GM21367 (cell line): ENCODE measurements at regions not wholly inside any gene's neighbourhood (a gene's known extent, or its start where the extent isn't known, plus 50 kb on each side); places are given as distances from the start of the nearest gene placed in this dataset.
"Not testable (repeated sequence)": the region's sequence is repeated elsewhere in the genome, so short reads cannot be mapped to it uniquely, and the experiment has no call there.

Source experiments
- ATAC-seq: cut with Tn5 transposase; IDR thresholded peaks from one replicate; pipeline ENCODE4 v1.9.1; 2021; ENCODE audit not compliant: unreplicated experiment

- no peak for ATAC-seq
Observed at GRCh38 chr5:87756951-87757350, 344.2 kb upstream of the CCNH start.

DNA sequence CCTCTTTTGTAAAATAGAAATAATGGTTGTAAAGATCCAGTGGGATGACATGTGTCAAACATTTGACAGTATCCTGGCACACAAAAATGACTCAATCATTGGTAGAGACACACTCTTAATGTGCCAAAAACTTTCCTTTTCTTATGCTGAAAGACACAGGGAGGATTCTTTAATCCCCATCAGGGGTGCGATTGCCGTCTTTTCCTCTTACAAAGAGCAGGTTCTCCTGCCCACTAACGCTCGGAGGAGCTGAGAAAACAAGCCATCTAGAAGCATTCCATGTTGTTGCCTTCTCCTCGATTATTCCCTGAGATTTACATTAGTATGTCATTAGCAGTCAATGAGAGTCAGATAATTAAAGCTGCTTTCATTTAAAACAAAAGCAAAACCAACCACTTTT is 342.6 kb upstream of the CCNH start:
- ATAC-seq = no peak

- no peak for ATAC-seq
Observed at GRCh38 chr5:87754009-87754757, 341.5 kb upstream of the CCNH start.

DNA sequence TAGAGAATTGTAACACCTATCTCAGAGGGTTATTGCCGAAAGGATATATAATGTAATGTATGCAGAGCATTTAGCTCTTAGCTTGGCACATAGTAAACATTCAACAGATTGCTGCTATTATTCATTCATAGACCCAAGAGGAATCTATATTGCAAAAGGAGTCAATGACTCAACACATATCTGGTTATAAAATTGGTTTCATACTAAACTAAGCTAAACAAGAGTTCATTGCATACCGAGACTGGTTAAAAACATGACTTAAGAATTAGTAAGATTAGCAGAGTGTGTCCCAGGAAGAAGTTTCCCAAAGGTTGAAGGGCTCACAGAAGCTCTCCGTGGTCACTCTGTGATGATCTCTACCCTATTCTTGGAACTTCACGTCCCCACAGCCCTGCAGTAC is 339.6 kb upstream of the CCNH start:
- ATAC-seq = no peak

- ATAC-seq = no peak
Observed at GRCh38 chr5:87751824-87752223, 339.1 kb upstream of the CCNH start.

DNA sequence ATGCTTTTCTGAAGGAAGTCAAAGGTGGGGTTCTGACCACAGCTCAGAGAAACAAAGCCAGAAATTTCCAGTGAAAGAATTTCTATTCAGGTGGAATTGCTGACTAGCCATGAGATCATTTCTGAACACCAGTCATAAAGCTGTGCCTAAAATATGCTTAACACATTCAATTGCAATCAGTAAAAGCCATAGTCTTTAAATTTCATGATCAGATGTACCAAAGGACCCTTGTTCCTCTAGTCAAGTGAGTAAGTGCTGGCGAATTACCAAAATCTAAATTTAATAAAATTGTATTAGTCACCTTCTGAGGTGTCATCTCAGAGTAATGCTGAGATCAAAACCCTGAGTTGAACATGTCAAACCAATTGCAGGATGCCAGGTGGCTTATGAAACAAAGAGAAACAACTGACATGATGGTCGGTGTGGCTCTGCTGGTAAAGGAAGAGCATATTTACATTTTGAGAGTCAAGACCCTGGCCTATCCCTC is 334.2 kb upstream of the CCNH start:
- ATAC-seq = no peak

- no peak for ATAC-seq
Observed at GRCh38 chr5:87746341-87746740, 333.6 kb upstream of the CCNH start.

DNA sequence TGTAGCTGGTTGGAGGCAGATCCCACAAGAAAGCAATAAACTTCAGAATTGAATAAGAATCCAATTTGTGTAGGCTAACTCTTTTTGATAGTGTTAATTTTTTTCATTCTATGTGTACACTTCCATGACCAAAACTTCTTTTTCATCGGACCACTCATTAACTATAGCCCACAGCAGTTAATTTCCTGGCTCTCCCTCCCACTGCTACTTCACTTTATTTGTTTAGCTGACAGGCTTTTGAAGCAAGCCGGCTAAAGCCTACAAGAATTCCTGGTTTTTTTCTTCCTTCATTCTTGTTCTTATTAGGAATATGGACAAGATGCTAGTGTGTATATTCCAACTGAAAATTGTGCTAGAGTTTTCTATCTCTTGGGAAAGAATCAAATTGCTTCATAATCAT is 329.2 kb upstream of the CCNH start:
- ATAC-seq = no peak

GRCh38 chr5:87735923-87736322 is 323.2 kb upstream of the CCNH start:
- no peak for ATAC-seq

GRCh38 chr5:87733897-87734296 is 321.2 kb upstream of the CCNH start:
- no peak for ATAC-seq

- no peak for ATAC-seq
Observed at GRCh38 chr5:87732875-87733768, 320.4 kb upstream of the CCNH start.

DNA sequence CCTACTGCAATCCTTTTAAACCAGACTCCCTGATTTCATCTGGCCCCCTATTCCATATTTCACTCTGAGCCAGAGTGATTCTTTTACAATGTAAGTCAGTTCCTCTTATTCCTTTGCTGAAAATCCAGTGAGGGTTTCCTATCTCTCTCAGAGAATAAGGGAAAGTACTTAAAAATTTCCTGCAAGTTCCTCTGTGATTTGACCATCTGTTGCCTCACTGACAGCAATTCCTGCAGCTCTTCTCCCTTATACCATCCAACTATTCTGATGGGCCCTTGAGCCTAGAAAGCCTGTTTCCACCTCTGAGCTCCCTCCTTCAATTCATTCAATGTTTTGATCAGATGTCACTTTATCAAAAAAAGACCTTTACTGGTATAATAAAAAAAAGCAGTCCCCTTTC is 317.1 kb upstream of the CCNH start:
- ATAC-seq = no peak

GRCh38 chr5:87722286-87722685 is 309.6 kb upstream of the CCNH start:
- ATAC-seq = no peak

DNA sequence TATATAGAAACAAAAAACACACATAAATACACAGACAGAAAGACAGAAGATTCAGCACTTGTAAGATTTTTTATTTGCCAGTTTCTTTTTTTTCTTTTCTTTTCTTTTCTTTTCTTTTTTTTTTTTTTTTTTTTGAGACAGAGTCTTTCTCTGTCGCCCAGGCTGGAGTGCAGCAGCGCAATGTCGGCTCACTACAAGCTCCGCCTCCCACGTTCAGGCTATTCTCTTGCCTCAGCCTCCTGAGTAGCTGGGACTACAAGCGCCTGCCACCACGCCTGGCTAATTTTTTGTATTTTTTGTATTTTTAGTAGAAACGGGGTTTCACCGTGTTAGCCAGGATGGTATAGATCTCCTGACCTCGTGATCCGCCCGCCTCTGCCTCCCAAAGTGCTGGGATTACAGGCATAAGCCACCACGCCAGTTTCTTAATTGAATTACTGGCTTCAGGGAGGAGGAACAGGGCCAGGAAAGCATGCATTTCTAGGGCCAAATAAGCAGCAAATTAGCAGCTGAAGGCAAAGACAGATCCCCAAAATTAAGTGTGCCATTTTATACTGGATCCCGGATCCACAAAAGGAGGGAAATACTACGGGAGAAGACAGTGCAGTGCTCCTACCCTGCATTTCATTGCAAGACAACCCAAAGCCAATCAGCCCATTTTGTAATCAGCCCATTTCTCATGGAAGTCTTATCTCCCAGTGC is 305.6 kb upstream of the CCNH start:
- not testable (repeated sequence) for ATAC-seq

DNA sequence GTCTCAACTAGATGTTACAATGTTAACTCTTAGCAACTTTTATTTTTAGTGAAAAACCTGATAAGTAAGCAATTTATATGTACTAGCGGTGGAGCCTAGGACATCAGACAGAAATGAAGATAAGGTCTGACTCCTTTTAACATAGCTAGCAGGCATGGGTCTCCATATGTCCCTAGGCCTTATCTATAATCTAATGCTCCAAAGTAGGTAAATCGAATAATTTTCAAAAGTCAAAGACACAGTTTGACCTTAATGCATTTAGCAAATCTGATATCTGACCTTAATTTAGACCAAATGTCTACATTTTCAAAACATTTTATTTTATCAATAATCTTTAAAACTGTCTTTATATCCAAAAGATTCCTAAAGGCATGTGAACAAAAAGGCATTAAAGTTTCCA is 305.0 kb upstream of the CCNH start:
- ATAC-seq = no peak

DNA sequence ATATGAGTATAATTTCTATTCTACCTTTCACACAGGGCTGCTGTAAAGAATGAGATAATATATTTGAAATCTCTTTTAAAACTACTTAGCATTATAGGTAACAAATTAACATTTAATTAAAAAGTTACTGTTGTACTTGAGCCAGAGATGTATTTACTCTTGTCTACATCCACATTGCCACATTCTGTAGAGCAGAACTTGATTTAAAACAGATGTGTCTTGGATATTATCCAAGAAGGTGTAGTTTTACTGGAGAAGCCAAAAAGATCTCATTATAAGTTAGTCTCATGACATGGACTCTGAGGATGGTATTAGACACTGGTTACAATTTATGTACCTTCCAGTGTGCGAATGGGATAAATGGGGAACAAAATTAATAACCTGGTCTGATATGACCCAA is 293.1 kb upstream of the CCNH start:
- no peak for ATAC-seq

- peak; percentile 97 for ATAC-seq
Observed at GRCh38 chr5:87686975-87687374, 274.2 kb upstream of the CCNH start.

- ATAC-seq = no peak
Observed at GRCh38 chr5:87686018-87686417, 273.3 kb upstream of the CCNH start.

GRCh38 chr5:87674235-87674634 is 261.5 kb upstream of the CCNH start:
- no peak for ATAC-seq

GRCh38 chr5:87671146-87671545 is 258.4 kb upstream of the CCNH start:
- ATAC-seq = no peak

GRCh38 chr5:87665166-87665565 is 252.4 kb upstream of the CCNH start:
- ATAC-seq = no peak
